HL-60 (cell line): ENCODE measurements at regions not wholly inside any gene's neighbourhood (a gene's known extent, or its start where the extent isn't known, plus 50 kb on each side); places are given as distances from the start of the nearest gene placed in this dataset.

Experiments used
- DNase-seq, 2 experiments: peaks; one replicate each; pipeline ENCODE4 v3.0.0-alpha.2; 2010 to 2020; ENCODE audit warnings: low read depth in 1 of 2, low spot score in 1 of 2
- H3K27ac ChIP-seq: fragments of 250-450 bp; sonication (Bioruptor Pico); replicated peaks from 2 replicates; pipeline ENCODE4 v1.5.1; 2020; ENCODE audit warnings: mild to moderate bottlenecking, moderate library complexity
- H3K27me3 ChIP-seq: fragments of 250-450 bp; sonication (Bioruptor Pico); 2 replicates; pipeline ENCODE4 v1.5.1; 2021; ENCODE audit warnings: mild to moderate bottlenecking, moderate library complexity; ENCODE audit not compliant: insufficient read depth, poor library complexity, severe bottlenecking
- H3K4me3 ChIP-seq: replicated peaks from 2 replicates; pipeline ENCODE4 v1.5.1; 2011; ENCODE audit warnings: mild to moderate bottlenecking, control low read depth, low read length; ENCODE audit not compliant: insufficient read depth
- GABPA ChIP-seq: IDR thresholded peaks from 2 replicates; pipeline ENCODE4 v1.6.1; 2012; ENCODE audit warnings: low read depth
- POLR2AphosphoS5 ChIP-seq: IDR thresholded peaks from 2 replicates; pipeline ENCODE4 v1.6.1; 2012; ENCODE audit warnings: low read depth
- REST ChIP-seq: IDR thresholded peaks from 2 replicates; pipeline ENCODE4 v1.6.1; 2012; ENCODE audit warnings: low read depth; ENCODE audit not compliant: insufficient replicate concordance
- SPI1 ChIP-seq: IDR thresholded peaks from 2 replicates; pipeline ENCODE4 v1.6.1; 2012; ENCODE audit warnings: low read depth, mild to moderate bottlenecking, borderline replicate concordance
- TF ChIP-seq, protein P1 (sequence below): IDR thresholded peaks from one replicate; pipeline ENCODE4 v1.5.1; 2011; ENCODE audit warnings: low read length, control low read depth, inconsistent platforms; ENCODE audit not compliant: insufficient read depth

DNA sequence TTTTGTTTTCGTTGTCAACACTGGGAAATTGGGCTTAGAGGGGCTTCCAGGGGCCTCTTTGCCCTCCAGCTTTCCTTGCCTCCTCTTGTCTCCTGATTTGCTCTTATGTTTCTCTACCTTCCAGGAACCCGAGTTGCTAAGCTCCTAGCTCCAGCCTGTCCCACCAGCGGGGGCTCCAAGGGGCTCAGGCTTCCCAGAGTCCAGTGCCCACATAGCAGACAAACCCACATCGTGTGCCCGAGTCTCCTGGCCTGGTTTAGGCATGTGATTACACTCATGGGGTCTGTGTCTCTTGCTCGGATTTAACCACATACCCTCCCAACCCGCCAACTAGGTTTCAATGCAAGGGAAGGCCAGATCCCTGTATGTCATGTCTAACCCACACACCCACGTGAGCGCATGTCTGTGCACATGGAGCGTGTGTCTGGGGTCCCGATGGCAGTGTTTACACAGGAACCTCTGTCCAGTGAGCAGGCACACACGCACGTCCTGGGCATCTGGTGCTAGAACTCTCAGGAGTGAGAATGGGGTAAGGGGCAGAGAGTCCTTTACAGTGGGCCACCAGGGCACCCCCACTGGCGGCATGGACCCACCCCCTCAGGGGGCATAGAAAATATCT, 76.1 kb upstream of the MED9 start:
- Histone ChIP-seq H3K4me3 (no peak overlapping the region), H3K27ac (no peak overlapping the region), H3K27me3 (no peaks in the 10 kb centered on the region)
- no peak for DNase-seq
- TF ChIP-seq POLR2AphosphoS5 (no peak), REST (no peak), GABPA (no peak), SPI1 (no peak)
- TF ChIP-seq, protein P1, sequence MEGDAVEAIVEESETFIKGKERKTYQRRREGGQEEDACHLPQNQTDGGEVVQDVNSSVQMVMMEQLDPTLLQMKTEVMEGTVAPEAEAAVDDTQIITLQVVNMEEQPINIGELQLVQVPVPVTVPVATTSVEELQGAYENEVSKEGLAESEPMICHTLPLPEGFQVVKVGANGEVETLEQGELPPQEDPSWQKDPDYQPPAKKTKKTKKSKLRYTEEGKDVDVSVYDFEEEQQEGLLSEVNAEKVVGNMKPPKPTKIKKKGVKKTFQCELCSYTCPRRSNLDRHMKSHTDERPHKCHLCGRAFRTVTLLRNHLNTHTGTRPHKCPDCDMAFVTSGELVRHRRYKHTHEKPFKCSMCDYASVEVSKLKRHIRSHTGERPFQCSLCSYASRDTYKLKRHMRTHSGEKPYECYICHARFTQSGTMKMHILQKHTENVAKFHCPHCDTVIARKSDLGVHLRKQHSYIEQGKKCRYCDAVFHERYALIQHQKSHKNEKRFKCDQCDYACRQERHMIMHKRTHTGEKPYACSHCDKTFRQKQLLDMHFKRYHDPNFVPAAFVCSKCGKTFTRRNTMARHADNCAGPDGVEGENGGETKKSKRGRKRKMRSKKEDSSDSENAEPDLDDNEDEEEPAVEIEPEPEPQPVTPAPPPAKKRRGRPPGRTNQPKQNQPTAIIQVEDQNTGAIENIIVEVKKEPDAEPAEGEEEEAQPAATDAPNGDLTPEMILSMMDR: no peak

DNA sequence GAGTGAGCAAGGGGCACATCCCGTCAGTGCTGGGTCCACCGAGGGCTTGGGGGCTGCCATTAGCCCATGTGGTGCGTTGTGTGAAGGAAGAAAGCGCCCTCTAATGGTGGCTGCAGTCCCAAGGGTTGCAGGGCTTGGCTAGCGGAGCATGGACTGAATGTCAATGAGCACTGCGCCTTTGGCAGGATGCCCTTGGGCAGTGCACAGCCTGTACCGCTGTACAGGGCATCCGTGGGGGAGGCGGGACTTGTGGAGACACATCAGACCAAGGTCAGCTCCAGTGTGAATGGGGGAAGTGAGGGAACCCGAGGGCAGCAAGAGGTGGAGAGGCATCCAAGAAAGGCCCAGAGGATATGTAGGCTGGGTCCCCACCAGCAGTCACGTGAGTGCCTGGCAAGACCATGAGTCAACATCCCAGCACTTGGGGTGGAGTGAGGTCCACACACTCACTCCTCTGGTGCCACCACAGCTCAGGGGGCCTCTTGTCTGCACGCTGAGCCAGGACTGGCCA, 75.5 kb upstream of the MED9 start:
- H3K27me3 ChIP-seq: no peaks in the 10 kb centered on the region
- TF ChIP-seq GABPA (no peak), POLR2AphosphoS5 (no peak), REST (no peak), SPI1 (no peak)
- TF ChIP-seq, protein P1: no peak
- H3K4me3 ChIP-seq: no peak overlapping the region
- no peak for DNase-seq
- H3K27ac ChIP-seq: no peak overlapping the region

GRCh38 chr17:17402558-17402957, 74.2 kb upstream of the MED9 start:
- TF ChIP-seq REST (no peak), SPI1 (no peak), POLR2AphosphoS5 (no peak), GABPA (no peak)
- TF ChIP-seq, protein P1: no peak
- H3K27ac ChIP-seq: no peak overlapping the region; the same call in 1 of the 2 replicates
- H3K27me3 ChIP-seq: no peaks in the 10 kb centered on the region
- H3K4me3 ChIP-seq: no peak overlapping the region
- DNase-seq: no peak
